Lower leg skin (tissue), 3 donors: ENCODE measurements at regions not wholly inside any gene's neighbourhood (a gene's known extent, or its start where the extent isn't known, plus 50 kb on each side); places are given as distances from the start of the nearest gene placed in this dataset.

Source experiments
- CTCF ChIP-seq, 3 donors: fragments of 450-650 bp; IDR thresholded peaks; one replicate each; pipeline ENCODE4 v1.5.1; 2016; ENCODE audit warnings: antibody characterized with exemption in 3 of 3, mild to moderate bottlenecking in 3 of 3, moderate library complexity in 2 of 3
- POLR2A ChIP-seq, 2 donors: fragments of 450-650 bp; IDR thresholded peaks; one replicate each; pipeline ENCODE4 v1.6.1; 2016 to 2017; ENCODE audit warnings: antibody characterized with exemption in 2 of 2, mild to moderate bottlenecking in 1 of 2, moderate library complexity in 1 of 2

DNA sequence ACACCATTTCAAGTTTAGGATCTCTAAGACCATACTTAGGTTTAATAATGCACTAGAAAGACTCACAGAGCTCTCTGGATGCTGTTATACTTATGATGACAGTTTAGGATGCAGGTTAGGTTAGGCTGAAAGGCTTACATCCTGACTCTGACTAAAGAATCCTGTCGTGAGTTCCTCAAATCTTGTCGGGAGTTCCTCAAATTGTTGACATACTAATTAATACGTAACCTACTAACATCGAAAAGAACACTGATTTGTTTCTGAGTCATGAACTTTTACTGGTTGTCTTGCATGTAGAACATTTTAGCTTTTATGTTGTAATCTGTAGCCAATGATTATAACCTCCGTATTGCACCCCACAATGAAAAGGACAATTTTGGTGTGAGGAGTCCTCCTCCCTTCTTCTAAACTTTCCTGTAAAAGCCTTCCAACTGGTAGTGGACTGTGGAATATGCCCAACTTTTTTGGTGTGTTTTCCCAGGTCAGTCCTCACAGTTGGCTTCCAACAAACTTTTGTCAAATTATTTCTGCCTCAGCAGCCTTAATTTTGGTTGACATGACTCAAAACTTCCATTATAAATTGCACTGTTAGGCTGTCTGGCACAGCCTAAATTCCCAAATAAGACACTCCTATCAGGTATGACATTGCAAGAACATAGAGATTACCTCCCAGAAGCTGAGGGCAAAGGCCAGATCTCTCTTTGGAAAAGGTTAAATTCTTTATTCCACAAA is 107.9 kb upstream of the PALMD start:
- TF ChIP-seq CTCF (IDR thresholded peaks at IDR 0.05), result no peak
- no peak for TF ChIP-seq POLR2A (IDR thresholded peaks at IDR 0.05)
